Activated CD8-positive, alpha-beta memory T cell treated with anti-CD3 and anti-CD28 coated beads for 48 hours (primary cell): ENCODE measurements at regions not wholly inside any gene's neighbourhood (a gene's known extent, or its start where the extent isn't known, plus 50 kb on each side); places are given as distances from the start of the nearest gene placed in this dataset.
"Not testable (repeated sequence)": the region's sequence is repeated elsewhere in the genome, so short reads cannot be mapped to it uniquely, and the experiment has no call there.

Experiments used
- DNase-seq, 3 experiments: peaks; one replicate each; pipeline ENCODE4 v3.0.0-alpha.2; 2020; ENCODE audit warnings: low read depth in 2 of 3, low spot score in 2 of 3

GRCh38 chr9:16052757-16053530 lies 500.1 kb downstream of the CCDC171 start:
- no peak for DNase-seq

DNA sequence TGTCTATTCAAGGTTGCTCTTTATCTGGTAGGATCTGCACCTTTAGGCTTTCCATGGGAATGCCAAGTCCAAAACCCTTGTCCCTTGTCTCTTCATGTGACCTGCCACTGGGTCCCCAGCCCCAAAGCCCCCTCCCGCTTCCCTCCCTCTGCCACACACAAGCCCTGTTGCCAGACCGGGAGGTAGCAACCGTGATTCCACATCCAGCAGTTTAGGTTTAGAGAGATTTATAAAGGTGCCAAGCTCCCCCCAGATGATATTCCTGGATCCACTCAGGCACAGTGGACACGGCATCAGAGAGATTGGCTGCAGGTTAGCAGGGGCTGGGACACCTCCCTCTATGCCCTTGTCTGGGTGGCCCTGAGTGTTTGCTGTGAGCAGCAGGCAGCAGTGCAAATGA lies 504.7 kb downstream of the CCDC171 start:
- DNase-seq = no peak

- no peak for DNase-seq
Observed at GRCh38 chr9:16058131-16058549, 505.3 kb downstream of the CCDC171 start.

- no peak for DNase-seq
Observed at GRCh38 chr9:16060436-16061129, 507.7 kb downstream of the CCDC171 start.

GRCh38 chr9:16062542-16063240 lies 509.8 kb downstream of the CCDC171 start:
- DNase-seq = no peak

GRCh38 chr9:16063241-16063591 lies 510.4 kb downstream of the CCDC171 start:
- no peak for DNase-seq

GRCh38 chr9:16064771-16065170 lies 511.9 kb downstream of the CCDC171 start:
- no peak for DNase-seq

GRCh38 chr9:16066201-16066600 lies 513.4 kb downstream of the CCDC171 start:
- DNase-seq = not testable (repeated sequence)

GRCh38 chr9:16068476-16068875 lies 515.6 kb downstream of the CCDC171 start:
- no peak for DNase-seq

DNA sequence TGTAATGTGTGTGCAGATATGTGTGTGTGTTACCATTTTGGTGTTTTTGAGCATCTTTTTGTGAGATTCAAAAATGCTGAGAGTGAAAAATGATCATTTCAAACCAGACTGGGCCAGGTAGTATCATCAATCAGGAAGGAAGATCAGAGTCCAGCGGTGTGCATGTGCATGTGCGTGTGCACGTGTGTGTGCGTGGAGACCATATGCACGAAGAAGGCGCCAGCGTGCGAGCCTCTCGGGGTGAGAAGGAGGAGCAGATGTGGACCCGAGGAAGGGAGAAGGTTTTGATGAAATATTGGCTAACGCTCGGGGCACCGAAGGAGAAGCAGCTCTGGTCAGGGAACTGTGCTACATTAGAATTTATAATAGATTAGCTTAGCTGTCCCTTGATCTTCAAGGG lies 516.4 kb downstream of the CCDC171 start:
- DNase-seq = no peak

DNA sequence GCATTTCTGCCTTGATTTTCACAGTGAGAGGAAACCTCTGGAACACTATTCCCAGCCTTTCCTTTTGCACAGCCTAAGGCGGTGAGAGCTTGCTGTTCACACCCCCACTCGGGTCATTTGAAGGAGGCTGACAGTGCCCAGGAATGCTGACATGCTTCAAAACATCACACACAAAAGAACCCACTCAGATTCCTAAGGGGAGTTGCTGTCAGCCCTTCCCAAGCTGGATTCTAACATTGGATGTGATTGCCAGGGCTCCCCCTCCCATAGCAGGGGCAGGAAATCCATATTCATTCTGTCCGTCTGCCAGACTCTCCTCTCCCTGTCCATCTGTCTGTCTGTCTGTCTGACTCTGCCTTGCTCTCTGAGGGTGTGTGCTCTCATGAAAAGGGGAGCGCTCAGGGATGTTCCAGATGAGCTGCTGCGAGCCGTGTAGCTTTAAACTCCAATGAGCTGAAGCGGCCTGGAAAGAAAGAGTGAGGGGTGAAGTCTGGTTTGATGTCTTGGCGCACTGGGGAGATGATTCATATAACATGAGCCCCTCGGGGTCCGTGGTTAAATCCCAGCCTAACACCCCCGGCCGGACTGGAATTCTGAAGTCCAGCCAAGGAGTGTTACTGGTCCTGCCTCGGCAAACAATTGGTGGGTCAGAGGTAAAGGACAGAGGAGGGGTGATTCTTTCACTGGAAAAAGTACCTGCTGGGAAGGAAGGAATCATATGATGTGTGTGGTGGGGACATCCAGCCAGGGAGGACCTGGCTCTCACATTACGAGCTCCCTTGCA lies 517.0 kb downstream of the CCDC171 start:
- no peak for DNase-seq

DNA sequence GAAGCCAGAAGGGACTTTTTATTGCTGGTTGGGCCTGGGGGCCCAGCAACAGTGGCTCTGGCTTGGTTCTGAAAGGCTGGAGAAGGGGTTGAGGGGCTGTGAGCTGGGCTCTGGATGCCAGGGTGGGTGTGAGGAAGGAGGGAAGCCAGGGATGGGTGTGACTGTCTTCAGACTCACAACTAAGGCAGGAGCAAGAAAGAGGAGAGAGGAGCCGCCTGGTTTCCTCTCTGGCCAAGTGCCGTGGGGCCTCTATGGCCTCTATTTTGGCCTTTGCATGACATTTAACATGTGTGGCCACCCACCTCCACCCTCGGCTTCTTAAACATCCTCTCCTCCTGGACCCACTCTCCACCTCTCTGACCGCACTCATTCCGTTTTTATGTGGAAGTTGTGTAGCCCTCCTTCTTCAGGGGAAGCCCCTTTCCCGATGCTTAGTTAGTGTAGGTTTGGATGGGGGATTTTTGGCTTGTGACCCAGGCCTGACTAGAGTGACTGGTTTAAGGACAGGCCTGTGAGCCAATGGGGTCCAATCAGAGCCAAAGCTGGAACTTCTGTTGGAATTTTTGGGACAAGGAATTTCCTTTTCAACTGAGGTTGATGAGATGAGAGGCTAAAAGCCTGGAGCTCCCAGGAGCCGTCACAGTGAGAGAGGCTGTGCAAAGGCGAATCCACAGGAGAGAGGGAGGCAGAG lies 517.8 kb downstream of the CCDC171 start:
- DNase-seq = no peak

DNA sequence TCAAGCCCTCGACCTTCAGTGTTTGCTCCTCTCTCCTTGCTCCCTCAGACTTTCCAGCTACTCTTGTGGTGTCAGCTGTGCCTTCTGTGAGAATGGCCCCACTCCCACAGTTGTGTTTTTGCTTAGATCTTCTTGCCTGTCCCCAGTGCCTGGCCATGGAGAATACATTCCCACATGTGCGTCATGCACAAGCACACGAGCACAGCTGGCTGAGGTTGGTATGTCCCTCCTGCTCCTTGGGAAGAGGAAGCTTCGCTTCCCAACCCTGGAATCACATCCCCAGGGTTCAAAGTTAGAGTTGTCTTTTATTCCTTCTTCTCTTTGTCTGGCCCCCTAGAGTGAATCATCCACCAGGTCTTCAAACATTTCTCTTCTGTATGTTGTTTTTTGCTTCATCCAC lies 518.6 kb downstream of the CCDC171 start:
- no peak for DNase-seq

DNA sequence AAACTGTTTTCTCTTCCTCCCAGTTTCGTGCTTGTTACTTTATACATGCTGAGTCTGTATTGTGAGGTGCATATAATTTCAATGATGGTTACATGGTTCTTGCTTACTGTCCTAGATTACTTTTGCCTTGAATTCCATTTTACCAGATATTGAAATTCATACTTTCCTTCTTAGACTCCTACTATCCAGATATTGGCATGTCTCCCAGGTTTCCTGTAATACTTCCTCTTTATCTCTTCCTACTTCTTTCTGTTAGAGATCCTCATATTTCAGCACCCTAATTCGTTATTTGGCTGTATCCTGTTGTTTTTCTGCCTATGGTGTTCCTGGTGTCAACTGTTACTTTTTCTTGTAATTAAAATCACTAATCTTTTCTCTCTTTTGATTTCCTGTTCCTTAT lies 522.1 kb downstream of the CCDC171 start:
- no peak for DNase-seq

DNA sequence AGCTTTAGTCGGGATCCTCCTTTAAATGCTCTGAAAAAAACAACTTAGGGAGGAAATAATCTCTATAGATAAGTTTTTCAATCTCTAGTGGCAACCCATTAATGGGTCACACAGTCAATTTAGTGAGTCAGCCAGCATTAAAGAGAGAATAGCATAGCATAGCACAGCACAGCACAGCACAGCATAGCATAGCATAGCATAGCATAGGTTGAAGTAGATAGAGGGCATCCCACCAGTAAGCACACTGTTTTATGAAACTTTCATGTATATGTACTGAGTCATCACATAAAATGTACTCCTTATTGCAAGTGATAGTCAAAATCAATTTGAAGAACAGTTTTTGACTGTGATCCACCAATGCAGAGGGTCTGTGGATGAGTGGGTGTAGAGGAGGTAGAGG lies 522.9 kb downstream of the CCDC171 start:
- no peak for DNase-seq

DNA sequence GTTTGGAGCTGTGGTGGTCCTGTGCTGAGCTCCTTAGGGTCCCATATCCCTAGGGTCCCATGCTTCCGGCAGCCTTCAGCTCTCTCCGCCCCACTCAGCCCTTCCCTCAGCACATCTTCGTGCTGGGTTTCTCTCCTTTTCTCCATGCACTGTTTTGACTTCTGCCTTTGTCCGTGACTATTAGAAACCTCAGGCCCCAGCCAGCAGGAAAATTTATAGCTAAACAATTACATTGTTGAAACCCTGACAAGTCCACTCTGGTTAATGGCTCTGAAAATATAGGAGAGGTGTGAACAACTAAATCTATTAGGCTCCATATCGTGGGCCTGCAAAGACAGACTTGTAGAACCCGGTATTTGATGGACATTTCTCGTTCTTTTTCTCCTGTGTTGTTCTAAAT lies 523.7 kb downstream of the CCDC171 start:
- DNase-seq = no peak

- DNase-seq = no peak
Observed at GRCh38 chr9:16082796-16083195, 530.0 kb downstream of the CCDC171 start.

DNA sequence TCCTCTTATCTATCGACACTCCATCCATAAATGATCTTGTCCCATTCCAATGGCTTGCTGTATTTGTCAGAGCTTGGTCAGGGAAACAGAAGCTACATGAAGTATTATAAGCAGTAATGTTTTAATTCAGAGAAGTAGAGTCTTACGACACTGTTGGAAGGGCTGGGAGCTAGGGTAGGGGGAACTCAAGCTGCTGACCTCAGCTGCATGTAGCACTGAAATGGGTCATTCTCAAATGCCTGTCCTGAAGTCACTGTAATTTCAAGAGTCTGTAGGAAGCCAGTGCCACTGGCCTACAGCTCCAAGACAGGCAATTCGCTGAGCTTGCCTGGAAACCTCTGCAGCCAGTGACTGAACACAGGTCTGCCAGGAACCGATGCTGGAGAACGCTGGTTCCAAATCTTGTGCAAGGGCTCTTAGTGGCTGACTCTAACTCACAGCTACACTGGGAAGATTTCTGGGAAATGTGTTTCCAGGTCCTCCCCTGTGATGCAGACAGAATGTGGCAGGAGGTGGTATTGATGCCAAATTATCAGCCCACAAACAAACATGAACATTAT lies 532.4 kb downstream of the CCDC171 start:
- no peak for DNase-seq

- no peak for DNase-seq
Observed at GRCh38 chr9:16090907-16091629, 538.2 kb downstream of the CCDC171 start.
